GM20431 (cell line): ENCODE measurements at regions not wholly inside any gene's neighbourhood (a gene's known extent, or its start where the extent isn't known, plus 50 kb on each side); places are given as distances from the start of the nearest gene placed in this dataset.

Experiments
- in situ Hi-C: fragments of 300-500 bp; cut with MseI, MboI; formaldehyde crosslinking; loops from one replicate; pipeline ENCODE4 v1.15.0; 2020; ENCODE audit warnings: low sequenced_read_pairs; ENCODE audit not compliant: unreplicated experiment

- in situ Hi-C loops, result loop anchor here (25.0 kb wide), 1 partner anchor 418 kb away; no protein-coding TSS in a partner anchor
These were observed 79.7 kb upstream of the GNG2 start for GRCh38 chr14:51780741-51781140.

GRCh38 chr14:51781381-51781780, 79.0 kb upstream of the GNG2 start:
- in situ Hi-C loops, result loop anchor here (25.0 kb wide), 1 partner anchor 419 kb away; no protein-coding TSS in a partner anchor

- in situ Hi-C loops, result loop anchor here (25.0 kb wide), 1 partner anchor 420 kb away; no protein-coding TSS in a partner anchor
These were observed 78.0 kb upstream of the GNG2 start for GRCh38 chr14:51782435-51782834.

GRCh38 chr14:51783765-51784164, 76.6 kb upstream of the GNG2 start:
- in situ Hi-C loops, result loop anchor here (25.0 kb wide), 1 partner anchor 421 kb away; no protein-coding TSS in a partner anchor

GRCh38 chr14:51784466-51784865, 75.9 kb upstream of the GNG2 start:
- in situ Hi-C loops, result loop anchor here (25.0 kb wide), 1 partner anchor 422 kb away; no protein-coding TSS in a partner anchor

GRCh38 chr14:51786227-51786626, 74.2 kb upstream of the GNG2 start:
- in situ Hi-C loops, result loop anchor here (25.0 kb wide), 1 partner anchor 424 kb away; no protein-coding TSS in a partner anchor

GRCh38 chr14:51787352-51787751, 73.1 kb upstream of the GNG2 start:
- in situ Hi-C loops, result loop anchor here (25.0 kb wide), 1 partner anchor 425 kb away; no protein-coding TSS in a partner anchor

GRCh38 chr14:51789114-51789513, 71.3 kb upstream of the GNG2 start:
- in situ Hi-C loops, result loop anchor here (25.0 kb wide), 1 partner anchor 427 kb away; no protein-coding TSS in a partner anchor

- in situ Hi-C loops, result loop anchor here (25.0 kb wide), 1 partner anchor 427 kb away; no protein-coding TSS in a partner anchor
These were observed 70.8 kb upstream of the GNG2 start for GRCh38 chr14:51789596-51789995.

- in situ Hi-C loops, result loop anchor here (25.0 kb wide), 1 partner anchor 431 kb away; no protein-coding TSS in a partner anchor
These were observed 67.6 kb upstream of the GNG2 start for GRCh38 chr14:51792809-51793208.

- in situ Hi-C loops, result no loop called here
These were observed 54.9 kb upstream of the GNG2 start for GRCh38 chr14:51805541-51805940.

- in situ Hi-C loops, result no loop called here
These were observed 54.1 kb upstream of the GNG2 start for GRCh38 chr14:51806026-51807023.

GRCh38 chr14:51807356-51807755, 53.1 kb upstream of the GNG2 start:
- in situ Hi-C loops, result no loop called here
